ENCODE measurements at regions not wholly inside any gene's neighbourhood (a gene's known extent, or its start where the extent isn't known, plus 50 kb on each side); places are given as distances from the start of the nearest gene placed in this dataset.

- no peak for TF ChIP-seq CTCF (IDR thresholded peaks at IDR 0.05; ENCODE audit: low read depth, low read length, missing control alignments)
- no peaks in the 10 kb centered on the region for H3K27me3 ChIP-seq (replicated peaks)
- in situ Hi-C loops (cut with HindIII; ENCODE audit: low pct_ligation_motif_present, low sequenced_read_pairs) = no loop called here
- no peaks in the 10 kb centered on the region for H3K36me3 ChIP-seq (replicated peaks)
- peak; percentile 75 for DNase-seq
- H3K27ac ChIP-seq = no peak overlapping the region
- H3K4me3 ChIP-seq (ENCODE audit: low read depth, low read length) = no peak overlapping the region
These were observed 135.7 kb downstream of the ALDH8A1 start for GRCh38 chr6:134814076-134814695.

- H3K4me3 ChIP-seq (ENCODE audit: low read depth, low read length) = no peak overlapping the region
- H3K36me3 ChIP-seq (replicated peaks) = no peaks in the 10 kb centered on the region
- H3K27me3 ChIP-seq (replicated peaks) = no peaks in the 10 kb centered on the region
- no peak overlapping the region for H3K27ac ChIP-seq
- no peak for DNase-seq
- in situ Hi-C loops (cut with HindIII; ENCODE audit: low pct_ligation_motif_present, low sequenced_read_pairs) = no loop called here
- no peak for TF ChIP-seq CTCF (IDR thresholded peaks at IDR 0.05; ENCODE audit: low read depth, low read length, missing control alignments)
These were observed 136.8 kb downstream of the ALDH8A1 start for GRCh38 chr6:134813146-134813545.

GRCh38 chr6:134810402-134810801 is 139.5 kb downstream of the ALDH8A1 start:
- Histone ChIP-seq H3K27ac (no peak overlapping the region), H3K36me3 (replicated peaks) (no peaks in the 10 kb centered on the region), H3K4me3 (ENCODE audit: low read depth, low read length) (no peak overlapping the region), H3K27me3 (replicated peaks) (no peaks in the 10 kb centered on the region)
- no peak for TF ChIP-seq CTCF (IDR thresholded peaks at IDR 0.05; ENCODE audit: low read depth, low read length, missing control alignments)
- DNase-seq = no peak
- in situ Hi-C loops (cut with HindIII; ENCODE audit: low pct_ligation_motif_present, low sequenced_read_pairs) = no loop called here

GRCh38 chr6:134809130-134809529 is 140.8 kb downstream of the ALDH8A1 start:
- TF ChIP-seq CTCF (IDR thresholded peaks at IDR 0.05; ENCODE audit: low read depth, low read length, missing control alignments) = no peak
- H3K4me3 ChIP-seq (ENCODE audit: low read depth, low read length) = no peak overlapping the region
- H3K27me3 ChIP-seq (replicated peaks) = no peaks in the 10 kb centered on the region
- no peak overlapping the region for H3K27ac ChIP-seq
- DNase-seq = no peak
- H3K36me3 ChIP-seq (replicated peaks) = no peaks in the 10 kb centered on the region
- in situ Hi-C loops (cut with HindIII; ENCODE audit: low pct_ligation_motif_present, low sequenced_read_pairs) = no loop called here

GRCh38 chr6:134806180-134806798 is 143.6 kb downstream of the ALDH8A1 start:
- in situ Hi-C loops (cut with HindIII; ENCODE audit: low pct_ligation_motif_present, low sequenced_read_pairs) = no loop called here

More at GRCh38 chr6:134806180-134806798, 143.6 kb downstream of the ALDH8A1 start:
- H3K36me3 ChIP-seq (replicated peaks) = no peaks in the 10 kb centered on the region
- DNase-seq = no peak
- no peak for TF ChIP-seq CTCF (IDR thresholded peaks at IDR 0.05; ENCODE audit: low read depth, low read length, missing control alignments)
- H3K27ac ChIP-seq = no peak overlapping the region
- no peak overlapping the region for H3K4me3 ChIP-seq (ENCODE audit: low read depth, low read length)
- H3K27me3 ChIP-seq (replicated peaks) = no peaks in the 10 kb centered on the region
